ENCODE measurements at regions not wholly inside any gene's neighbourhood (a gene's known extent, or its start where the extent isn't known, plus 50 kb on each side); places are given as distances from the start of the nearest gene placed in this dataset.
"Not testable (repeated sequence)": the region's sequence is repeated elsewhere in the genome, so short reads cannot be mapped to it uniquely, and the experiment has no call there.

DNA sequence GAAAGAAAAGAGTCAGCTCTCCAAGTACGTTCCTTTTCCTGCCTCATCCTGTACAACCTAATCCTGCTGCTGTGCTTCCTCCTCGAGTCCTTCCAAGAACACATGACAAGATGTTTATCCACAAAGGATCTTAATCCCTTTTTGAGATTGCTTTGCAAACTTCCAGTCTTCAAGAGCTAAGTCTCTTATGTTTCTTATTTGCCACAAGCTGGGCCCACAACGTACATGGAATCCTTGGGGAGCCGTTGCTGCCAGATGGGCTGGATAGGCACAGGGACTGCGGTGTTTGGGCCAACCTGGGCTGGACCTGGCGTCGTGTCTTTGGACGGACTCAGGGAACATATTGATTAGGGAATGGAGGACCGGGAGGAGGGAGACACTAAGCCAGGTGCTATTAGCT is 79.7 kb upstream of the AFDN start:
- H3K36me3 ChIP-seq: no peaks in the 10 kb centered on the region
- H3K27me3 ChIP-seq: no peaks in the 10 kb centered on the region
- no peak for DNase-seq
- no peaks in the 10 kb centered on the region for H3K9me3 ChIP-seq
- no peak overlapping the region for H3K4me3 ChIP-seq

DNA sequence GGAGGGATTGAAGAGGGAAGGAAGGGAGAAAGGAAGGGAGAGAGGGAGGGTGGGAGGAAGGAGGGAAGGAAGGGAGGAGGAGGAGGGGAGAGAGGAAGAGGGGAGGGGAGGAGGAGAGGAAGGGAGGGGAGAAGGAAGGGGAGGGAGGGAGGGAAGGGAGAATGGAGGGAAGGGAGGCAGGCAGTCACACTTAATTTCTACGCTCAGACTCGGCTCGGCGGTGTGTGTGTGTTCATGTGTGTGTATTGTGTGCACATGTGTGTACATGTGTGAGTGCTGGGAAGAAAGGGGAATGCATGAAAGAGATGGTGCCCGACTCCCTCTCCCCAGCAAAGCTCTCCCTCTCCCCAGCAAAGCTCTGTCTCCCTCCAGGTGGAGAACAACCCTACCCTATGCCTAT is 79.1 kb upstream of the AFDN start:
- H3K9me3 ChIP-seq: no peaks in the 10 kb centered on the region
- H3K4me3 ChIP-seq: no peak overlapping the region
- no peaks in the 10 kb centered on the region for H3K27me3 ChIP-seq
- DNase-seq: no peak
- no peaks in the 10 kb centered on the region for H3K36me3 ChIP-seq

DNA sequence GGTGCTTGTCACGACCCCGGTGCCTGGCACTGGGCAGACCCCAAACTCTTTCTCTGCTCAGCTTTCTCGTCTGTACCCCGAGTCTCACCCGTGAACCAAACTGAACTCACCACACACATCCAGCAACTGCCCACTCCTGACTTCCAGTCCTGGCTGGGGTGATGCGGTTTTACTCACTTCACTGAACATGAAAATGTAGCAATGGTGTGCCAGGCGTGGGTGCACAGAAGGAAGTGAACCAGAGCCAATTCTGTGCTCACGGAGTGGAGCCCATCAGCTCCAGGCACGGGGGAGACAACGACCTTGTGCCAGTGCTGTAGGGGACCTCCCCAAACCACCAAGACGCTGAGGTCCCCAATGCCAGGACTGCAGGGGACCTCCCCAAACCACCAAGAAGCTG is 78.7 kb upstream of the AFDN start:
- no peak for DNase-seq
- Histone ChIP-seq H3K27me3 (no peaks in the 10 kb centered on the region), H3K9me3 (no peaks in the 10 kb centered on the region), H3K4me3 (no peak overlapping the region), H3K36me3 (no peaks in the 10 kb centered on the region)

DNA sequence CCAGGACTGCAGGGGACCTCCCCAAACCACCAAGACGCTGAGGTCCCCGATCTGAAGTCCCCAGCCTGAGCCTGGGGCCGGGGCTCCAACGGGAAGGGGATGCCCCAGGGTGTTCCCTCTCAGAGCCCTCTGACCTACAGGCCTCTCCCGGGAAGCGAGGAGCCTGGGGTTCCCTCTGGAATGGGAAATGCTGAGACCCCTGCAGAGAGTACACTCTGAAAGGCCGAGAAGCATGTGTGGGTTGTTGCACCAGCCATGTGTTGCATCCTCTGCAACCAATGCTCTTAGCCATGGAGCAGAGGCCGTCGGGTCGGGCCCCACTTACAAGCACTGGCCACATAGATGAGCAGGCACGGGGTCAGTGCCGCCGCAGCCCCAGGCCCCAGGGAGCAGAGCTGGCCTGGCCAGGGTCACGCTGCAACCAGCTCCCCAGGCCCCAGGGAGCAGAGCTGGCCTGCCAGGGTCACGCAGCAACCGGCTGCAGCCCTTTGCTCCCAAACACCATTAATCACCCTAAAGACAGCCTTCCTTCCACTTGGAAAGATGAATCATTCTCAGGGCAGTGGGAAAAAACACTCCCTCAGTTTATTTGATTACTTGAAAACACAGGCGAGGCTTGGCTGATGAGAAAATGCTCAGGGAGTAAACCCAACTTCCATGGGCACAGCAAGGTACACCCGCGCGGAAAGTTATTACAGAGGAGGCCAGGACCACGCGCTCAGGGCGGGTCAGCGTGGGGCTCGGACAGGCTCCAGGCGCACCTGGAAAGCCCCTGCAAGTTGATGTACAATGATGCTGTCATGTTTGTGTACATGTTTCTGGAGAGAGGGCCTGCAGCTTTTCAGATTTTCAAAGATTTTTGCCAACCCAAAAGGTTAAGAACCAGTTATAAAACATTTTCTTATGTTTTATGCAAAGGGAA is 78.0 kb upstream of the AFDN start:
- no peaks in the 10 kb centered on the region for H3K36me3 ChIP-seq
- no peak for DNase-seq
- no peaks in the 10 kb centered on the region for H3K27me3 ChIP-seq
- no peaks in the 10 kb centered on the region for H3K9me3 ChIP-seq
- no peak overlapping the region for H3K4me3 ChIP-seq

DNA sequence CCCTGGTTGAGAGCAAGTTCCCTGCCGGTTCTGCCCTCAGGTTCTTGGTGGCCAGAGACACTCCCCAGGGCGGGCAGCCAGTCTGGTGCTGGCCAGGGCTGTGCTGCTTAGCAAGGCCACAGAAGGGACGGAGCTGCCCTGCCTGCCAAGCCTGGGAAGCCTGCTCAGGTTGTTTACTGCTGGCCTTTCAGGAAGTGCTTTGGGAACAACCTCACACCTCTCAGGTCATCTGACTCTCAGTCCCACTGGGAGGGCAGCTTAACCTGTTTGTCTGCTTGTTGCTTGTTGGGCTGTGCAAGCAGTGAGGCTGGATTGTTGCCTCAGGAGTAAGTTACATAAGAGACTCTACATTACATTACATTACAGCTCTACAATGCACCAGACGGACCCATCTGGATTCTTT is 75.8 kb upstream of the AFDN start:
- no peak for DNase-seq
- no peaks in the 10 kb centered on the region for H3K9me3 ChIP-seq
- no peaks in the 10 kb centered on the region for H3K36me3 ChIP-seq
- no peaks in the 10 kb centered on the region for H3K27me3 ChIP-seq
- H3K4me3 ChIP-seq: no peak overlapping the region

DNA sequence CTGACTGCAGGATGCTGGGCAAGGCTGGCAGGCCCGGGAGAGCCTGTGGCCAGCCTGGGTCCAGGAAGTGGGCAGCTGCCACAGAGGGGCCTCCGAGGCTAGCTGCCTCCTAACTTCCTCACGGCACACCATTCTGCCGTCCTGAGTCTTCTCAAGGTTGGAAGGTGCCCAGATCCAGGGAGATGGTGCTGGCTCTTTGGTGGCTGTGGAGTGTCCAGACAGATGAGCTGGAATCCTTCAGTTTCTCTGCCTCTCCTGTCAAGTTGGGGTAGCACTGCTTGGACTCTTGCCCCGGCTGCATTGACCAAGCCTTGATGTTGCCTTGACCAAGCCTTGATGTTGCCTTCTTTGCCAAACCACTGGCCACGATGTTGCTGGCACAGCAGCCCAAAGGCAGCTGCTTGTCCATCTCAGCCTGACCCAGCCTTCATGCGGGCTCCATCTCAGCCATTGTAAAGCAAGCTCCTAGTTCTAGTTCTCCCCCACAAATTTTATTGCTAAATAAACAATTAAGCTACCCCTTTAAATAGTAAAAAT is 75.1 kb upstream of the AFDN start:
- H3K4me3 ChIP-seq: no peak overlapping the region
- H3K36me3 ChIP-seq: no peaks in the 10 kb centered on the region
- H3K27me3 ChIP-seq: no peaks in the 10 kb centered on the region
- no peaks in the 10 kb centered on the region for H3K9me3 ChIP-seq
- no peak for DNase-seq

DNA sequence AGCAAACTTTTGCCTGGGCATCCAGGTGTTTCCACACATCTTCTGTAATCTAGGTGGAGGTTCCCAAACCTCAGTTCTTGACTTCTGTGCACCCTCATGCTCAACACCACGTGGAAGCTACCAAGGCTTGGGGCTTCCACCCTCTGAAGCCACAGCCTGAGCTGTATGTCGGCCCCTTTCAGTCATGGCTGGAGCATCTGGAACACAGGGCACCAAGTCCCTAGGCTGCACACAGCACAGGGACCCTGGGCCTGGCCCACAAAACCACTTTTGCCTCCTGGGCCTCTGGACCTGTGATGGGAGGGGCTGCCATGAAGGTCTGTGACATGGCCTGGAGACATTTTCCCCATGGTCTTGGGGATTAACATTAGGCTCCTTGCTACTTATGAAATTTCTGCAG is 73.4 kb upstream of the AFDN start:
- H3K36me3 ChIP-seq, DNase-seq, H3K27me3 ChIP-seq, H3K4me3 ChIP-seq, H3K9me3 ChIP-seq: not testable (repeated sequence)

DNA sequence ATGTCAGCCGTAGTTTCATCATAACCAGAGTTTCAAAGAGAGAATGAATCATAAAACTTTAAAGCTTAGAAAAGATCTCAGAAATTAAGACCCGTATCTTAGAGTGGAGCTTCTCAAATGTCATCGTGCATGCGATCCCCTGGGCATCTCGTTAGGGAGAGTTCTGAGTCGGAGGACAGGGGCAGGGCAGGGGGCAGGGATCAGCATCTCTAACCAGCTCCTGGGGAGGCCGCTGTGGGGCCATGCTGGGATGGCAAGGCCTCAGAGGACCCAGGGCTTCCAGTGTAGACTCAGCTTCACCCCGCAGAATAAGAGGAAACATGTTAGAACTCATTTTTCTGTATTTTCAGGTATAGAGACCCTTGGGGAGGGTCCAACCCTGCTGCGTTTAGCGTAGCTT is 72.0 kb upstream of the AFDN start:
- DNase-seq: no peak
- H3K9me3 ChIP-seq: no peaks in the 10 kb centered on the region
- no peaks in the 10 kb centered on the region for H3K27me3 ChIP-seq

DNA sequence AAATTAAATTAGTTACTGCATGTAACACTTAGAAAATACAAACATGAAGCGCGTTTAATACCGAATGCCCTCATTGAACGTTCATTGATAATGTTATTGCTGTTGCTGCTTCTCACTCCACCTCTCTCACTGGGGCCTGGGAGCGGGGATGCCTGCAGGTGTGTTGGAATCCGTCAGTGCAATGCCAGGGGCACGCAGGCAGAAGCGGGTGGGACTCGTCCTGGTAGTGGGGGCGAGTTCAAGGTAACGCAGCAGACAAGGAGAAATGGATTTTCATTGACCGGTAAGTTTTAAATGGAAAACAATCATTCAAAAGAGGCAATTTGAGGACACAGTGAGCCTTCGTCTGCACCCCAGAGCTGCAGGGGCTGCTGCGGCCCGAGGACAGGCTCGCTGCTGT is 71.2 kb upstream of the AFDN start:
- Histone ChIP-seq H3K27me3 (no peaks in the 10 kb centered on the region), H3K9me3 (no peaks in the 10 kb centered on the region), H3K36me3 (no peaks in the 10 kb centered on the region), H3K4me3 (no peak overlapping the region)
- DNase-seq: no peak

More for the DNA sequence above, 72.0 kb upstream of the AFDN start:
- H3K4me3 ChIP-seq: no peak overlapping the region
- no peaks in the 10 kb centered on the region for H3K36me3 ChIP-seq

DNA sequence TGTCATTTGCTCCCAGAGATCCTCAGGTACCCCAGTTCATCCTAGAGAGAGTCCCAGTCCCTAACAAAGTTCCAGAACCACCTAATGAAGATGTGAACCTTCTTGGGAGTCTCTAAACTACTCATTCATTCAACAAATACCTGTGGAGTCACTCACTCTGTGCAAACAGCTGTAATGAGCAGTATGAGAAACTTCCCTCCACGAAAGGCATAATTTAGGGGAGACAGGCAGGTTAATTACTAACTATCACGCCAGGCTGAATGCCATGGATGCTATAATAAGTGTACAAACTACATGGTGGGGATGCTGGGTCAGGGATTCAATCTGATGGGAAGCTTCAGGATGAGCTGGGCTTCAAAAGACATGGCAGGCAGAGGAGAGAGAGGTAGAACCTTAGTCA is 70.1 kb upstream of the AFDN start:
- DNase-seq: no peak
- H3K36me3 ChIP-seq: no peaks in the 10 kb centered on the region
- no peaks in the 10 kb centered on the region for H3K27me3 ChIP-seq

DNA sequence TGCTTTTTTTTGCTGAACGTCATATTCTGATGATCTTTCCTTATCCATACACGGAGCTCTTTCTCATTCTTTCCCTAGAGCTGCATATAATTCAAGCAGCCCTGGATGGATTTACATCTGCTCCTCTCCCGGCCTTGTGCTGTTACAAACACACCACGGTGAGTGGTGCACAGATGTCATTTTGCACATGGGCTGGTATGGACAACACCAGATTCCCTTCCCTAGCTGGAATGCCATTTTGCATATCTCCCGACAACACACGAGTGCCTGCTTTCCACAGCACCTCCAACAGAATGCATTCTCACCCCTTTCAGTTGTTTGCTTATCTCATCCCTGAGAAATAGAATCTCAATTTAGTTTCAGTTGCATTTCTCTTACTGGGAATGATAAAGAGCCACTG is 69.5 kb upstream of the AFDN start:
- Histone ChIP-seq H3K9me3 (no peaks in the 10 kb centered on the region), H3K27me3 (no peaks in the 10 kb centered on the region), H3K4me3 (no peak overlapping the region), H3K36me3 (no peaks in the 10 kb centered on the region)
- no peak for DNase-seq

More for the DNA sequence above, 70.1 kb upstream of the AFDN start:
- Histone ChIP-seq H3K9me3 (no peaks in the 10 kb centered on the region), H3K4me3 (no peak overlapping the region)

DNA sequence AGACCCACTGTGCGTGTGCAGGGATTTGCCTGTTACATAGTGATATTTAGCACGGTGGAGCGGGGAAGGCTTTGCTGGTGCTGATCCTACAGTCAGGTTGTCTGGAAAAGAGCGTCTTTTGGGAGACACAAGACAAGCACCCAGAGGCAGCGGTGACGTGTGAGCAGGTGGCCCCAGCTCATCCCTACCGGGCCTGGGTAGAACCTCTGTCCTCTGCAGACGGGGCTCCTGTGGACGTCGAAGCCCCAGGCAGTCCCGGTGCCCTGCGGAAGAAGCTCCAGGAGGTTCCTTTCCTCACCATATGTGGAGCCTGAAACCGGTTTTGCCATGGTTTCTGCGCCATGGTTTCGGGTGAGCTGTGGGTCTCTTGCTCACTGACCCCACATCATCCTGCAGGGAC is 68.9 kb upstream of the AFDN start:
- DNase-seq: no peak

DNA sequence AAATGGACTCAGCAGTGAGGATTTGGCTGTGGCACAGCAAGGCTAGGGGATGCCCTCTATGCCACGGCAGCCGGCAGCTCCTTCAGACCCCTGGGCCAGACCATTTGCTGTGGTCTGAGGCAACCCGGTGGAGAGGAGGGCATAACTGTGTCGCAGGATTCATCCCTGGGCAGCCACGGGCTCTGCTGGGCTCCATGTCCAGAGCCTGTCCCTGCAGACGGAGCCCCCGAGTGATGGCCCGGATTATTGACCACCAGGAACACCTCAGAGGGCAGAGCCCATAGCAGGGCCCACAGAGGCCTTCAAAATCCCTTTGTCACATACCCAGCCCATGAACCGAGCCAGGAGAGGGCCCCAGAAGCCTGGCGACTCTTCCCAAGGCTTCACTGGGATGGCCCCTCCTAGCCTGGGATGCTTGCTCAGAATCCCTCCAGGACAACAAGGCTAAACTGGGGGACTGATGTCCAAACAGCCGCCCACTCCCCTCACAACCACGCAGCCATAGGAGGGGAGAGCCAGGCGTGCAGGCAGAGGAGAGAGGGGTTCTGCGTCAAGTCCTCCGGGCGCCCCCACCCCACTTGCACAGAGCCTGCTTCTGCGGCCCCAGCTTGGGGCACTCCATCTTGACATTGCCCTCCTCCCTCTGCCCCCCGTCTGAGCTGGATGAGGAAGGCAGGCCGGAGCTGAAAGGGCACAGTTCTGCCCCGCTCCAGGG is 68.2 kb upstream of the AFDN start:
- no peaks in the 10 kb centered on the region for H3K27me3 ChIP-seq
- no peaks in the 10 kb centered on the region for H3K36me3 ChIP-seq
- H3K9me3 ChIP-seq: no peaks in the 10 kb centered on the region
- DNase-seq: no peak
- H3K4me3 ChIP-seq: no peak overlapping the region

More for the DNA sequence above, 68.9 kb upstream of the AFDN start:
- H3K4me3 ChIP-seq: no peak overlapping the region
- H3K9me3 ChIP-seq: no peaks in the 10 kb centered on the region
- H3K36me3 ChIP-seq: no peaks in the 10 kb centered on the region
- H3K27me3 ChIP-seq: no peaks in the 10 kb centered on the region

DNA sequence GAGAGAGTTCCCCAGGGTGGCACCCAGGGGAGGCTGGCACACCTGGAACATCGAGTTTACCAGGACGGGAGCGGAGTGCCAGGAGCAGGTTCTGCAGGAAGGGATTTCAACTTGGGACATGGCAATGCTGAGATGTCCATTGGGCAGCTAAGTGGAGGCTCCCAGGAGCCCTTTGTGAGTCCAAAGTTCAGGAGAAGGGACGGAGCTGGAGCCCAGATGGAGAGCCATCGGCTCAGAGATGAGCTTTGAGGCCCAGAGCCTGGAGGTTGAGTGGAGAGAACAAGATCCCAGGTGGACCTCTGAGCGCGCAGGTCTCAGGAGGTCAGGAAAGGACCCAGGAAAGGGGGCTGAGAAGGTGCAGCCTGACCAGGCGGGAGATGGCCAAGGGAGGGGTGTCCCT is 67.5 kb upstream of the AFDN start:
- no peaks in the 10 kb centered on the region for H3K9me3 ChIP-seq
- H3K27me3 ChIP-seq: no peaks in the 10 kb centered on the region
- no peaks in the 10 kb centered on the region for H3K36me3 ChIP-seq
- H3K4me3 ChIP-seq: no peak overlapping the region
- no peak for DNase-seq

DNA sequence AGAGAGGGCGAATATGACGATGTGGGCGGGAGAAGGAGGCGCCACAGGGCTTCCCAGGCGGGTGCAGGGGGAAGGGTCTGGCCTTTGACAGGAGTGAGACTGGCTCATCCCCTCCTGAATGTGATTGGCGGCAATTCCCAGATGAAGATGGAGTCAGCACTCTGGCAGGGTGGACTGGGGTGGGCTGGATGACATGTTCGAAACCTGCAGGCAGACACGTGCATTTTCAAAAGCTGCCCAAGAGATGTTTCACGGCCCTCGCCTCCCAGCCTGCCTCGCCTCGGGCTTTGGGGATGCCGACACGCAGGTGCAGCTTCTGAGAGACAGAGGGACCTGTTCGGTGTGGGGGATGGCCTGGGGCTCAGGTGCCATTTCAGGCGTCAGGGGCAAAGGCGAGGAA is 66.8 kb upstream of the AFDN start:
- no peak for DNase-seq
- H3K27me3 ChIP-seq: no peaks in the 10 kb centered on the region
- H3K36me3 ChIP-seq: no peaks in the 10 kb centered on the region
- no peaks in the 10 kb centered on the region for H3K9me3 ChIP-seq
- H3K4me3 ChIP-seq: no peak overlapping the region

DNA sequence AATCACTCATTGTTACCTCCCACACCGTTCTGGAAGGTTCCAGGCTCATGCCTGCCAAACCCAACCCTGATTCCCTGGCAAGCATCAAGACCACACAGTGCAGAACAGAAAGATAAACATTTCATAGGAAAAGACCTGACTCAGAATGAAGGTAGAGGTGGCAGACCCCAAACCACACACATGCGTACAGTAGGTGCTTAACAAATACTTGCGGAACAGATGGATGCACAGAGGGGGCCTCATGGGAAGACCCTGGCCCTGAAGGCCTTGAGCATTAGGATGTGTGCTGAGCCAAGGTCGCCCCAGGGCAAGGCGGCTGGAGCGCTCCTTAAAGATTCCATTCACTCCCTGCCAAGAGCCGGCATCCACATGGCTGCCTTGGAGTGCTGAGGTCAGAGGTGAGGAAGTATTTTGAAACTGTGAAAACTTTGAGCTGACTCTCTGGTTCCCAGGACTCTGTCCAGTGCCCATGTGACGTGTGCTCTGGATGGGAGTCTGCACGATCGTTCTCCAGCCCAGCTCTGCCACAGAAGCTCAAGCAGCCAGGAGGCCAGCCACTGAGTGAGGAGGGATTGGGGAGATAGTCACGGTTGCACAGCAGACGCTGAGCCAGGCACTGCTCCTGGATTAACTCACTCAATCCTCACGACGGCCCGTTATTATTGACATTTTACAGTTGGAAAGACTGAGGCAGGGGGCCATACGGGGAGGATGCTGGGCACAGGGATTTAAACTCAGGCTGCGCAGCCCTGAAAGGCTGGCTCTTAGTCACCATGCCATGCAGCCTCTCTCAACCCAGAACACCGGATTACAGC is 65.5 kb upstream of the AFDN start:
- peak; percentile 59 for DNase-seq
- Histone ChIP-seq H3K9me3 (no peaks in the 10 kb centered on the region), H3K27me3 (no peaks in the 10 kb centered on the region), H3K4me3 (no peak overlapping the region), H3K36me3 (no peaks in the 10 kb centered on the region)

DNA sequence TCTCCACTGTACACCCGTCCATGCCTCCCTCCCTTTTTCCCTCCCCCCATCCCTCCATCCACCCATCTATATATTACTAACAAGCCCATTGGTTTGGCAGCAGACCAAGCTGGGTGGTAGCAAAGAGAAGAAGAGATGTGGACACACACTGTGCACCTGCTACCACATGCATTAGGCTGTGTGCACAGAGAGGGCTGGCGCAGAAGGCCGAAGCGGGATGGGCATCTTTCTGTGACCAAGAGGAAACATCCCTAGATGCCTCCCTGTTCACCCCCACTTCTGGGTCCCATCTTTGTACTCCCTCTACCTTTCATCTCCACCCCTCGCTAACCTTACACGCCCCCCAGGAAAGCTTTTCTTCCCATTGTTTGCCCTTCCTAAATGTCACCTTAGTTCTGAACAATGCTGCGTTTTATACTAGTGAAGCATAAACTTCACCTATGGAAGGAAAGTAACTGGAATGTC is 64.9 kb upstream of the AFDN start:
- H3K27me3 ChIP-seq: no peaks in the 10 kb centered on the region
- no peaks in the 10 kb centered on the region for H3K36me3 ChIP-seq
- H3K4me3 ChIP-seq: no peak overlapping the region
- no peaks in the 10 kb centered on the region for H3K9me3 ChIP-seq
- DNase-seq: no peak
